ENCODE measurements at regions not wholly inside any gene's neighbourhood (a gene's known extent, or its start where the extent isn't known, plus 50 kb on each side); places are given as distances from the start of the nearest gene placed in this dataset.

GRCh38 chr13:44303681-44304432 is 69.8 kb upstream of the SERP2 start:
- no peak for TF ChIP-seq CTCF (IDR thresholded peaks at IDR 0.05)
- TF ChIP-seq POLR2AphosphoS5 (IDR thresholded peaks at IDR 0.05): peak in 2 of 3 donors; percentile 18 to 95
- TF ChIP-seq POLR2A (IDR thresholded peaks at IDR 0.05): no peak
